B cell (primary cell): ENCODE measurements at regions not wholly inside any gene's neighbourhood (a gene's known extent, or its start where the extent isn't known, plus 50 kb on each side); places are given as distances from the start of the nearest gene placed in this dataset.

ENCODE experiments used
- ATAC-seq: fragments of 200-7000 bp; cut with Tn5 transposase; one replicate; pipeline ENCODE4 v1.10.0; 2021; ENCODE audit warnings: low read depth, mild to moderate bottlenecking, moderate number of reproducible peaks, moderate library complexity
- CTCF ChIA-PET: fragments of 350-600 bp; sonication (Branson Sonifier 250); formaldehyde crosslinking; loops from one replicate; lab custom pipeline; 2021; ENCODE audit warnings: antibody characterized with exemption, inconsistent platforms; lab: Charles Lee
- POLR2A ChIA-PET: fragments of 350-600 bp; sonication (Branson Sonifier 250); formaldehyde crosslinking; loops from one replicate; lab custom pipeline; 2021; ENCODE audit warnings: antibody characterized with exemption; lab: Charles Lee
- DNase-seq: peaks from one replicate; pipeline ENCODE4 v3.0.0; 2013
- H2AFZ ChIP-seq: 2 replicates; pipeline ENCODE4 v1.6.1; 2012; ENCODE audit warnings: mild to moderate bottlenecking, low read depth, low read length; ENCODE audit not compliant: insufficient read depth, poor library complexity, severe bottlenecking
- H3K27ac ChIP-seq, 2 donors: 1 replicate in 1 of 2; 2 replicates in 1 of 2; pipeline ENCODE4 v1.5.1; 2012 to 2013; ENCODE audit warnings: low read length in 2 of 2, mild to moderate bottlenecking in 2 of 2, moderate library complexity in 1 of 2
- H3K27me3 ChIP-seq, 4 experiments: fragments of 200-600 bp in 1 of 4; sonication (generic) in 1 of 4; replicated peaks in 1 of 4; 1 replicate in 2 of 4; 2 replicates in 2 of 4; pipeline versions ENCODE4 v1.6.1 to v1.7.0; 2013 to 2016; ENCODE audit warnings: low read length in 3 of 4, mild to moderate bottlenecking in 2 of 4, mixed read lengths in 1 of 4, moderate library complexity in 1 of 4; ENCODE audit not compliant: insufficient read depth in 4 of 4, control insufficient read depth in 3 of 4; ENCODE audit errors: control extremely low read depth in 1 of 4
- H3K36me3 ChIP-seq, 2 experiments: replicated peaks in 1 of 2; 1 replicate in 1 of 2; 2 replicates in 1 of 2; pipeline versions ENCODE4 v1.6.1 to v1.7.1; 2013; ENCODE audit warnings: low read length in 1 of 2; ENCODE audit not compliant: insufficient read depth in 2 of 2, control insufficient read depth in 1 of 2; ENCODE audit errors: control extremely low read depth in 1 of 2, extremely low read depth in 1 of 2
- H3K4me1 ChIP-seq, 2 donors: fragments of 200-600 bp in 1 of 2; sonication (generic) in 1 of 2; 1 replicate in 1 of 2; 2 replicates in 1 of 2; pipeline versions ENCODE4 v1.5.1 to v1.6.1; 2013 to 2017; ENCODE audit warnings: low read length in 2 of 2; ENCODE audit not compliant: control insufficient read depth in 2 of 2, insufficient read depth in 2 of 2
- H3K4me2 ChIP-seq: replicated peaks from 2 replicates; pipeline ENCODE3; 2012; ENCODE audit warnings: mild to moderate bottlenecking, low read depth, low read length; ENCODE audit not compliant: poor library complexity, severe bottlenecking
- H3K4me3 ChIP-seq, 5 experiments: fragments of 200-600 bp in 1 of 5; sonication (generic) in 1 of 5; 1 replicate in 3 of 5; 2 replicates in 2 of 5; pipeline versions ENCODE4 v1.5.1 to v1.7.0; 2011 to 2016; ENCODE audit warnings: low read length in 4 of 5, mild to moderate bottlenecking in 4 of 5, low read depth in 2 of 5, control low read depth in 1 of 5, moderate library complexity in 1 of 5; ENCODE audit not compliant: insufficient read depth in 1 of 5; ENCODE audit errors: control extremely low read depth in 1 of 5, extremely low read depth in 1 of 5
- H3K79me2 ChIP-seq: fragments of 200-600 bp; sonication (generic); one replicate; pipeline ENCODE4 v1.6.0; 2016; ENCODE audit warnings: low read length; ENCODE audit not compliant: control insufficient read depth, insufficient read depth
- H3K9ac ChIP-seq: fragments of 200-600 bp; sonication (generic); 2 replicates; pipeline ENCODE4 v1.6.1; 2017; ENCODE audit warnings: mild to moderate bottlenecking, low read length, moderate library complexity
- H3K9me3 ChIP-seq, 3 donors: one replicate each; pipeline versions ENCODE4 v1.6.1 to v1.7.1; 2013; ENCODE audit warnings: low read length in 2 of 3; ENCODE audit not compliant: control insufficient read depth in 2 of 3, insufficient read depth in 1 of 3; ENCODE audit errors: control extremely low read depth in 1 of 3
- H4K20me1 ChIP-seq: 2 replicates; pipeline ENCODE4 v1.6.0; 2012; ENCODE audit warnings: mild to moderate bottlenecking, low read length; ENCODE audit not compliant: insufficient read depth, control insufficient read depth, poor library complexity, severe bottlenecking
- H3K27ac Mint-ChIP-seq: one replicate; pipeline ENCODE4 v1.8.0; 2021; ENCODE audit warnings: mixed read lengths
- H3K27me3 Mint-ChIP-seq: one replicate; pipeline ENCODE4 v1.8.0; 2021; ENCODE audit warnings: mixed read lengths
- H3K4me1 Mint-ChIP-seq: one replicate; pipeline ENCODE4 v1.8.0; 2021; ENCODE audit warnings: mixed read lengths
- H3K4me3 Mint-ChIP-seq: one replicate; pipeline ENCODE4 v1.8.0; 2021; ENCODE audit warnings: mixed read lengths
- H3K9me3 Mint-ChIP-seq: one replicate; pipeline ENCODE4 v1.8.0; 2022; ENCODE audit warnings: mixed read lengths; ENCODE audit not compliant: insufficient read depth
- CTCF ChIP-seq: fragments of 200-600 bp; IDR thresholded peaks from one replicate; pipeline ENCODE4 v1.8.0; 2022; ENCODE audit warnings: antibody characterized with exemption, mild to moderate bottlenecking
- EZH2 ChIP-seq: IDR thresholded peaks from 2 replicates; pipeline ENCODE4 v1.6.1; 2012; ENCODE audit warnings: borderline replicate concordance, low read depth, mild to moderate bottlenecking, moderate library complexity, low read length; ENCODE audit not compliant: insufficient read depth, poor library complexity, severe bottlenecking
- WGBS: methylation state at CpG from one replicate; pipeline ENCODE4 v1.1.5; 2013; ENCODE audit warnings: missing lambda C conversion rate; ENCODE audit not compliant: insufficient coverage; 5-methylcytosine and 5-hydroxymethylcytosine counted together
- intact Hi-C: fragments of 100-400 bp; cut with micrococcal nuclease; formaldehyde crosslinking; loops from one replicate; pipeline ENCODE4 v1.10.0; 2022

- H4K20me1 ChIP-seq = no peaks in the 10 kb centered on the region
- ChIA-PET CTCF (no interaction called here), POLR2A (no interaction called here)
- H3K4me2 ChIP-seq = no peak overlapping the region
- no peak overlapping the region for H3K4me3 Mint-ChIP-seq
- no peak overlapping the region for H3K9ac ChIP-seq
- no peak for ATAC-seq
- no peak overlapping the region for H3K4me3 ChIP-seq
- H3K27ac ChIP-seq = no peak overlapping the region
- intact Hi-C loops = no loop called here
- no peaks in the 10 kb centered on the region for H3K36me3 ChIP-seq
- peaks cover 3% of the 10 kb centered on the region for H3K27me3 Mint-ChIP-seq
- no peak for DNase-seq
- no peaks in the 10 kb centered on the region for H3K4me1 Mint-ChIP-seq
- H3K9me3 ChIP-seq = peaks cover 0 to 4% (median 0%) of the 10 kb centered on the region in 3 donors
- H3K9me3 Mint-ChIP-seq = no peaks in the 10 kb centered on the region
- no peak for TF ChIP-seq CTCF
- no peak for TF ChIP-seq EZH2
- WGBS = no CpG with 5 or more reads among the region's 2 CpGs
- no peaks in the 10 kb centered on the region for H3K79me2 ChIP-seq
- no peaks in the 10 kb centered on the region for H3K4me1 ChIP-seq
- no peak overlapping the region for H3K27ac Mint-ChIP-seq
- no peak overlapping the region for H2AFZ ChIP-seq
- H3K27me3 ChIP-seq = no peaks in the 10 kb centered on the region
Observed at GRCh38 chr6:155670655-155671054, 215.0 kb upstream of the NOX3 start.

GRCh38 chr6:155660251-155660977 lies 204.8 kb upstream of the NOX3 start:
- ATAC-seq = no peak
- Mint-ChIP-seq H3K27me3 (peaks cover 17% of the 10 kb centered on the region), H3K4me3 (no peak overlapping the region), H3K4me1 (no peaks in the 10 kb centered on the region), H3K9me3 (no peaks in the 10 kb centered on the region), H3K27ac (no peak overlapping the region)
- TF ChIP-seq EZH2 (no peak), CTCF (no peak)
- Histone ChIP-seq H3K4me3 (no peak overlapping the region), H2AFZ (no peak overlapping the region), H3K4me2 (no peak overlapping the region), H3K27me3 (no peaks in the 10 kb centered on the region), H3K4me1 (no peaks in the 10 kb centered on the region), H3K36me3 (no peaks in the 10 kb centered on the region), H3K79me2 (no peaks in the 10 kb centered on the region), H3K9ac (no peak overlapping the region), H3K27ac (no peak overlapping the region), H3K9me3 (no peaks in the 10 kb centered on the region), H4K20me1 (no peaks in the 10 kb centered on the region)
- CTCF ChIA-PET = no interaction called here
- POLR2A ChIA-PET = no interaction called here
- intact Hi-C loops = no loop called here
- WGBS = 78% methylated on average over 4 of the region's 6 CpGs
- no peak for DNase-seq
